ENCODE measurements at regions not wholly inside any gene's neighbourhood (a gene's known extent, or its start where the extent isn't known, plus 50 kb on each side); places are given as distances from the start of the nearest gene placed in this dataset.

DNA sequence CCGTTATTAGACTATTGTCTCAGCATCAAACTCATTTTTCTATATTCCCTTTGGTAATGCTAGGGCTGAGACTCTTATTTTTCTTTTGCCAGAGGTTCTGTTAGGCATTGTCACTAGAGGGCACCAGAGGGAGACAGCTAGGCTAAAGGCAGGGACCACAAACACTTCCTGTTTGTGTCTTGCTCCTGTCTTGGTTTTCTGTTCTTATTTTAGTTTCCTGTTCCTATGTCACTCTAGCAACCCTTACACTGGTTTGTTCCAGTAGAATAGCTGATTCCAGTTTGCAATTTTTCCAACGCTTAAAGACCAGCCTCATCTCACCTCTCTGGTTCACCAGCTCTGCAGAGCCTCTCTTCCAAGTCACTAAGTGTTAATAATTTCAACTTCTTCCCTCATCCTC, 772.0 kb downstream of the DIAPH3 start:
- TF ChIP-seq, protein P1, sequence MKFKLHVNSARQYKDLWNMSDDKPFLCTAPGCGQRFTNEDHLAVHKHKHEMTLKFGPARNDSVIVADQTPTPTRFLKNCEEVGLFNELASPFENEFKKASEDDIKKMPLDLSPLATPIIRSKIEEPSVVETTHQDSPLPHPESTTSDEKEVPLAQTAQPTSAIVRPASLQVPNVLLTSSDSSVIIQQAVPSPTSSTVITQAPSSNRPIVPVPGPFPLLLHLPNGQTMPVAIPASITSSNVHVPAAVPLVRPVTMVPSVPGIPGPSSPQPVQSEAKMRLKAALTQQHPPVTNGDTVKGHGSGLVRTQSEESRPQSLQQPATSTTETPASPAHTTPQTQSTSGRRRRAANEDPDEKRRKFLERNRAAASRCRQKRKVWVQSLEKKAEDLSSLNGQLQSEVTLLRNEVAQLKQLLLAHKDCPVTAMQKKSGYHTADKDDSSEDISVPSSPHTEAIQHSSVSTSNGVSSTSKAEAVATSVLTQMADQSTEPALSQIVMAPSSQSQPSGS (tag by site-specific recombination; IDR thresholded peaks at IDR 0.05; ENCODE audit: low read depth), result no peak
- TF ChIP-seq, protein P2, sequence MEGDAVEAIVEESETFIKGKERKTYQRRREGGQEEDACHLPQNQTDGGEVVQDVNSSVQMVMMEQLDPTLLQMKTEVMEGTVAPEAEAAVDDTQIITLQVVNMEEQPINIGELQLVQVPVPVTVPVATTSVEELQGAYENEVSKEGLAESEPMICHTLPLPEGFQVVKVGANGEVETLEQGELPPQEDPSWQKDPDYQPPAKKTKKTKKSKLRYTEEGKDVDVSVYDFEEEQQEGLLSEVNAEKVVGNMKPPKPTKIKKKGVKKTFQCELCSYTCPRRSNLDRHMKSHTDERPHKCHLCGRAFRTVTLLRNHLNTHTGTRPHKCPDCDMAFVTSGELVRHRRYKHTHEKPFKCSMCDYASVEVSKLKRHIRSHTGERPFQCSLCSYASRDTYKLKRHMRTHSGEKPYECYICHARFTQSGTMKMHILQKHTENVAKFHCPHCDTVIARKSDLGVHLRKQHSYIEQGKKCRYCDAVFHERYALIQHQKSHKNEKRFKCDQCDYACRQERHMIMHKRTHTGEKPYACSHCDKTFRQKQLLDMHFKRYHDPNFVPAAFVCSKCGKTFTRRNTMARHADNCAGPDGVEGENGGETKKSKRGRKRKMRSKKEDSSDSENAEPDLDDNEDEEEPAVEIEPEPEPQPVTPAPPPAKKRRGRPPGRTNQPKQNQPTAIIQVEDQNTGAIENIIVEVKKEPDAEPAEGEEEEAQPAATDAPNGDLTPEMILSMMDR (tag by site-specific recombination; IDR thresholded peaks at IDR 0.05), result no peak
- TF ChIP-seq ZNF274 (IDR thresholded peaks at IDR 0.05; ENCODE audit: low read length) (no peak), ZNF274 (tag by site-specific recombination; IDR thresholded peaks at IDR 0.05; ENCODE audit: borderline replicate concordance) (no peak), IKZF3 (tag by site-specific recombination; IDR thresholded peaks at IDR 0.05) (no peak), KLF10 (tag by site-specific recombination; IDR thresholded peaks at IDR 0.05) (no peak), GFI1B (tag by site-specific recombination; IDR thresholded peaks at IDR 0.05) (no peak), ZNF423 (tag by site-specific recombination; IDR thresholded peaks at IDR 0.05) (no peak), ZNF140 (tag by site-specific recombination; IDR thresholded peaks at IDR 0.05) (no peak), RBAK (tag by site-specific recombination; IDR thresholded peaks at IDR 0.05) (no peak), ZNF248 (tag by site-specific recombination; IDR thresholded peaks at IDR 0.05) (no peak), ZNF184 (tag by site-specific recombination; IDR thresholded peaks at IDR 0.05) (no peak), ZNF792 (tag by site-specific recombination; IDR thresholded peaks at IDR 0.05) (no peak)

All from HEK293 (cell line).